Mesendoderm (in vitro differentiated cells): ENCODE measurements at regions not wholly inside any gene's neighbourhood (a gene's known extent, or its start where the extent isn't known, plus 50 kb on each side); places are given as distances from the start of the nearest gene placed in this dataset.
A peak's percentile ranks its signal among the peaks of the same experiment; 100 is the strongest.
"Not testable (repeated sequence)": the region's sequence is repeated elsewhere in the genome, so short reads cannot be mapped to it uniquely, and the experiment has no call there.

Source experiments
- DNase-seq: peaks from one replicate; pipeline ENCODE4 v3.0.0; 2013
- H2AK5ac ChIP-seq: 2 replicates; pipeline ENCODE4 v1.6.1; 2013; ENCODE audit warnings: low read length, inconsistent platforms
- H2BK120ac ChIP-seq: 2 replicates; pipeline ENCODE4 v1.6.1; 2013; ENCODE audit warnings: low read depth, mild to moderate bottlenecking, low read length, moderate library complexity, mixed read lengths
- H2BK15ac ChIP-seq: replicated peaks from 2 replicates; pipeline ENCODE4 v1.6.1; 2013; ENCODE audit warnings: low read depth, mild to moderate bottlenecking, moderate library complexity
- H2BK5ac ChIP-seq: 2 replicates; pipeline ENCODE4 v1.6.1; 2013; ENCODE audit warnings: low read length, inconsistent platforms
- H3K18ac ChIP-seq: 2 replicates; pipeline ENCODE4 v1.6.1; 2013; ENCODE audit warnings: mild to moderate bottlenecking, low read length, mixed read lengths
- H3K23ac ChIP-seq: one replicate; pipeline ENCODE4 v1.6.1; 2013; ENCODE audit warnings: low read length
- H3K27ac ChIP-seq: 2 replicates; pipeline ENCODE4 v1.5.1; 2013; ENCODE audit warnings: low read depth, mild to moderate bottlenecking, inconsistent platforms, low read length, moderate library complexity
- H3K27me3 ChIP-seq: 2 replicates; pipeline ENCODE4 v1.6.1; 2013; ENCODE audit warnings: low read length, control low read depth, mild to moderate bottlenecking, inconsistent platforms; ENCODE audit not compliant: insufficient read depth, poor library complexity
- H3K36me3 ChIP-seq: 2 replicates; pipeline ENCODE4 v1.6.1; 2013; ENCODE audit warnings: low read length, inconsistent platforms; ENCODE audit not compliant: control insufficient read depth, insufficient read depth
- H3K4ac ChIP-seq: one replicate; pipeline ENCODE4 v1.6.1; 2013; ENCODE audit warnings: low read depth, mild to moderate bottlenecking, low read length, moderate library complexity
- H3K4me1 ChIP-seq: 2 replicates; pipeline ENCODE4 v1.6.1; 2013; ENCODE audit warnings: low read depth, low read length, inconsistent platforms; ENCODE audit not compliant: control insufficient read depth
- H3K4me2 ChIP-seq: 2 replicates; pipeline ENCODE4 v1.6.1; 2013; ENCODE audit warnings: low read length
- H3K4me3 ChIP-seq: 2 replicates; pipeline ENCODE4 v1.5.1; 2013; ENCODE audit warnings: mild to moderate bottlenecking, low read length
- H3K56ac ChIP-seq: one replicate; pipeline ENCODE4 v1.6.1; 2013; ENCODE audit warnings: low read length
- H3K79me1 ChIP-seq: 2 replicates; pipeline ENCODE4 v1.6.1; 2013; ENCODE audit warnings: low read length, inconsistent platforms
- H3K79me2 ChIP-seq: 2 replicates; pipeline ENCODE4 v1.6.1; 2013; ENCODE audit warnings: mild to moderate bottlenecking, low read length; ENCODE audit not compliant: control insufficient read depth, insufficient read depth
- H3K9ac ChIP-seq: 2 replicates; pipeline ENCODE4 v1.6.1; 2013; ENCODE audit warnings: low read length, inconsistent platforms
- H4K5ac ChIP-seq: one replicate; pipeline ENCODE4 v1.6.1; 2013; ENCODE audit warnings: low read length
- H4K8ac ChIP-seq: one replicate; pipeline ENCODE4 v1.6.1; 2013; ENCODE audit warnings: low read depth, mild to moderate bottlenecking, control low read depth, low read length, moderate library complexity
- WGBS: extraction: QIAGEN DNeasy Blood & Tissue Kit; methylation state at CpG from one replicate; pipeline ENCODE4 v1.1.7; 2013; ENCODE audit warnings: low lambda C conversion rate, missing lambda C conversion rate; ENCODE audit not compliant: insufficient coverage; ENCODE audit errors: extremely low coverage; 5-methylcytosine and 5-hydroxymethylcytosine counted together

GRCh38 chr11:82034527-82034926 lies 699.1 kb downstream of the FAM181B start:
- Histone ChIP-seq H3K79me2 (no peaks in the 10 kb centered on the region), H2BK120ac (no peak overlapping the region), H3K79me1 (no peaks in the 10 kb centered on the region), H2BK5ac (no peak overlapping the region), H4K8ac (no peak overlapping the region), H3K23ac (no peak overlapping the region), H3K56ac (no peak overlapping the region), H3K4me1 (no peaks in the 10 kb centered on the region), H4K5ac (no peak overlapping the region), H3K36me3 (no peaks in the 10 kb centered on the region), H2AK5ac (no peak overlapping the region), H3K9ac (no peak overlapping the region), H3K27me3 (no peaks in the 10 kb centered on the region), H3K4ac (no peak overlapping the region), H3K4me3 (no peak overlapping the region), H3K27ac (no peak overlapping the region), H3K18ac (no peak overlapping the region), H2BK15ac (no peak overlapping the region), H3K4me2 (no peak overlapping the region)
- DNase-seq: no peak
- no CpG with 5 or more reads among the region's 1 CpG for WGBS

- H3K36me3 ChIP-seq, H3K18ac ChIP-seq, H3K27ac ChIP-seq, H3K79me1 ChIP-seq, H3K4me2 ChIP-seq, H2AK5ac ChIP-seq, H3K23ac ChIP-seq, H3K4me1 ChIP-seq, H3K4me3 ChIP-seq, H3K9ac ChIP-seq, H2BK5ac ChIP-seq, H2BK120ac ChIP-seq, H2BK15ac ChIP-seq, H3K56ac ChIP-seq, DNase-seq, H3K27me3 ChIP-seq, H4K8ac ChIP-seq, H3K79me2 ChIP-seq, H4K5ac ChIP-seq: not testable (repeated sequence)
- peak overlapping the region; percentile 43 for H3K4ac ChIP-seq
- no CpG with 5 or more reads among the region's 9 CpGs for WGBS
These were observed 706.3 kb downstream of the FAM181B start for GRCh38 chr11:82027335-82027734.

GRCh38 chr11:82024760-82025159 lies 708.9 kb downstream of the FAM181B start:
- Histone ChIP-seq H3K9ac (no peak overlapping the region), H2BK120ac (no peak overlapping the region), H3K27me3 (no peaks in the 10 kb centered on the region), H3K4me3 (no peak overlapping the region), H3K36me3 (no peaks in the 10 kb centered on the region), H3K23ac (no peak overlapping the region), H4K5ac (no peak overlapping the region), H3K4ac (no peak overlapping the region), H4K8ac (no peak overlapping the region), H3K79me2 (no peaks in the 10 kb centered on the region), H2BK5ac (no peak overlapping the region), H2BK15ac (no peak overlapping the region), H3K79me1 (no peaks in the 10 kb centered on the region), H3K4me1 (no peaks in the 10 kb centered on the region), H3K4me2 (no peak overlapping the region), H3K27ac (no peak overlapping the region), H2AK5ac (no peak overlapping the region), H3K56ac (no peak overlapping the region), H3K18ac (no peak overlapping the region)
- WGBS: no CpG with 5 or more reads among the region's 1 CpG
- no peak for DNase-seq

- H3K18ac ChIP-seq: no peak overlapping the region
- H4K5ac ChIP-seq: no peak overlapping the region
- H2BK5ac ChIP-seq: no peak overlapping the region
- no peaks in the 10 kb centered on the region for H3K79me2 ChIP-seq
- H3K9ac ChIP-seq: no peak overlapping the region
- H4K8ac ChIP-seq: no peak overlapping the region
- no peak overlapping the region for H2AK5ac ChIP-seq
- WGBS: no CpG with 5 or more reads among the region's 3 CpGs
- no peaks in the 10 kb centered on the region for H3K36me3 ChIP-seq
- no peaks in the 10 kb centered on the region for H3K4me1 ChIP-seq
- no peak overlapping the region for H2BK120ac ChIP-seq
- no peak overlapping the region for H3K4me3 ChIP-seq
- H3K4ac ChIP-seq: no peak overlapping the region
- H3K4me2 ChIP-seq: no peak overlapping the region
- H3K23ac ChIP-seq: no peak overlapping the region
- no peak overlapping the region for H3K27ac ChIP-seq
- DNase-seq: no peak
- H3K79me1 ChIP-seq: no peaks in the 10 kb centered on the region
- H2BK15ac ChIP-seq: no peak overlapping the region
- H3K27me3 ChIP-seq: no peaks in the 10 kb centered on the region
- H3K56ac ChIP-seq: no peak overlapping the region
These were observed 721.4 kb downstream of the FAM181B start for GRCh38 chr11:82012276-82012675.

GRCh38 chr11:82009133-82009532 lies 724.5 kb downstream of the FAM181B start:
- Histone ChIP-seq H4K8ac (no peak overlapping the region), H3K36me3 (no peaks in the 10 kb centered on the region), H4K5ac (no peak overlapping the region), H3K4me3 (no peak overlapping the region), H3K23ac (no peak overlapping the region), H3K4me1 (no peaks in the 10 kb centered on the region), H3K27me3 (no peaks in the 10 kb centered on the region), H2AK5ac (no peak overlapping the region), H3K27ac (no peak overlapping the region), H2BK15ac (no peak overlapping the region), H3K18ac (no peak overlapping the region), H3K79me1 (no peaks in the 10 kb centered on the region), H2BK5ac (no peak overlapping the region), H3K9ac (no peak overlapping the region), H3K56ac (no peak overlapping the region), H2BK120ac (no peak overlapping the region), H3K4ac (no peak overlapping the region), H3K4me2 (no peak overlapping the region), H3K79me2 (no peaks in the 10 kb centered on the region)
- no CpG with 5 or more reads among the region's 2 CpGs for WGBS
- DNase-seq: no peak

GRCh38 chr11:82007521-82007920 lies 726.1 kb downstream of the FAM181B start:
- 100% methylated on average over 1 of the region's 6 CpGs for WGBS
- H3K79me2 ChIP-seq: no peaks in the 10 kb centered on the region
- no peak overlapping the region for H3K4ac ChIP-seq
- no peaks in the 10 kb centered on the region for H3K79me1 ChIP-seq
- H4K5ac ChIP-seq: no peak overlapping the region
- DNase-seq: no peak
- H3K23ac ChIP-seq: no peak overlapping the region
- H2BK120ac ChIP-seq: no peak overlapping the region
- no peaks in the 10 kb centered on the region for H3K4me1 ChIP-seq
- H3K36me3 ChIP-seq: no peaks in the 10 kb centered on the region
- H3K4me3 ChIP-seq: no peak overlapping the region
- no peaks in the 10 kb centered on the region for H3K27me3 ChIP-seq
- no peak overlapping the region for H2AK5ac ChIP-seq
- H3K27ac ChIP-seq: no peak overlapping the region
- no peak overlapping the region for H3K4me2 ChIP-seq
- no peak overlapping the region for H3K9ac ChIP-seq
- no peak overlapping the region for H2BK5ac ChIP-seq
- no peak overlapping the region for H2BK15ac ChIP-seq
- H3K56ac ChIP-seq: no peak overlapping the region
- no peak overlapping the region for H4K8ac ChIP-seq
- H3K18ac ChIP-seq: no peak overlapping the region
